Skeletal muscle tissue (tissue), 3 donors: ENCODE measurements at regions not wholly inside any gene's neighbourhood (a gene's known extent, or its start where the extent isn't known, plus 50 kb on each side); places are given as distances from the start of the nearest gene placed in this dataset.

Experiments used
- H3K27ac ChIP-seq: one replicate; pipeline ENCODE4 v1.7.0; 2013; ENCODE audit warnings: mild to moderate bottlenecking, low read depth, low read length, inconsistent platforms
- H3K27me3 ChIP-seq, 3 donors: one replicate each; pipeline ENCODE4 v1.7.0; 2013; ENCODE audit warnings: low read length in 3 of 3; ENCODE audit not compliant: control insufficient read depth in 3 of 3, insufficient read depth in 3 of 3
- H3K36me3 ChIP-seq, 3 donors: one replicate each; pipeline ENCODE4 v1.7.0; 2013; ENCODE audit warnings: low read length in 3 of 3; ENCODE audit not compliant: control insufficient read depth in 3 of 3, insufficient read depth in 3 of 3
- H3K4me1 ChIP-seq, 3 donors: one replicate each; pipeline ENCODE4 v1.7.0; 2013; ENCODE audit warnings: low read length in 3 of 3, mild to moderate bottlenecking in 3 of 3; ENCODE audit not compliant: control insufficient read depth in 3 of 3, insufficient read depth in 3 of 3
- H3K4me3 ChIP-seq, 3 donors: one replicate each; pipeline ENCODE4 v1.7.0; 2013; ENCODE audit warnings: low read length in 3 of 3
- H3K9ac ChIP-seq, 3 donors: one replicate each; pipeline ENCODE4 v1.7.0; 2013; ENCODE audit warnings: low read length in 3 of 3, mild to moderate bottlenecking in 3 of 3, moderate library complexity in 2 of 3, low read depth in 1 of 3
- H3K9me3 ChIP-seq, 3 donors: one replicate each; pipeline ENCODE4 v1.7.0; 2013; ENCODE audit warnings: low read length in 3 of 3; ENCODE audit not compliant: control insufficient read depth in 3 of 3
- donor health status: Osteomylitis.

- H3K27me3 ChIP-seq = no peaks in the 10 kb centered on the region
- peaks cover 2 to 5% (median 3%) of the 10 kb centered on the region in 3 donors for H3K4me1 ChIP-seq
- H3K36me3 ChIP-seq = no peaks in the 10 kb centered on the region
- H3K9ac ChIP-seq = no peak overlapping the region
- no peak overlapping the region for H3K27ac ChIP-seq
- H3K4me3 ChIP-seq = no peak overlapping the region
- no peaks in the 10 kb centered on the region for H3K9me3 ChIP-seq
These were observed 158.1 kb upstream of the CIBAR2 start for GRCh38 chr16:85270374-85270773.

- no peaks in the 10 kb centered on the region for H3K9me3 ChIP-seq
- no peak overlapping the region for H3K9ac ChIP-seq
- H3K36me3 ChIP-seq = no peaks in the 10 kb centered on the region
- H3K4me1 ChIP-seq = peaks cover 5 to 6% (median 6%) of the 10 kb centered on the region in 3 donors
- no peaks in the 10 kb centered on the region for H3K27me3 ChIP-seq
- no peak overlapping the region for H3K27ac ChIP-seq
- no peak overlapping the region for H3K4me3 ChIP-seq
These were observed 158.9 kb upstream of the CIBAR2 start for GRCh38 chr16:85271198-85271597.

- Histone ChIP-seq H3K9me3 (no peaks in the 10 kb centered on the region), H3K4me1 (peaks cover 5 to 10% (median 6%) of the 10 kb centered on the region in 3 donors), H3K4me3 (no peak overlapping the region), H3K36me3 (no peaks in the 10 kb centered on the region), H3K27me3 (no peaks in the 10 kb centered on the region), H3K27ac (no peak overlapping the region), H3K9ac (no peak overlapping the region)
These were observed 161.0 kb upstream of the CIBAR2 start for GRCh38 chr16:85273293-85273692.

- Histone ChIP-seq H3K9me3 (no peaks in the 10 kb centered on the region), H3K27me3 (no peaks in the 10 kb centered on the region), H3K4me1 (peaks cover 8 to 17% (median 13%) of the 10 kb centered on the region in 3 donors), H3K4me3 (no peak overlapping the region), H3K36me3 (no peaks in the 10 kb centered on the region), H3K27ac (no peak overlapping the region), H3K9ac (no peak overlapping the region)
These were observed 162.2 kb upstream of the CIBAR2 start for GRCh38 chr16:85274501-85274900.

GRCh38 chr16:85274924-85275323 lies 162.7 kb upstream of the CIBAR2 start:
- H3K9me3 ChIP-seq = no peaks in the 10 kb centered on the region
- no peak overlapping the region for H3K4me3 ChIP-seq
- no peaks in the 10 kb centered on the region for H3K36me3 ChIP-seq
- no peak overlapping the region for H3K27ac ChIP-seq
- H3K4me1 ChIP-seq = peaks cover 12 to 21% (median 18%) of the 10 kb centered on the region in 3 donors
- H3K27me3 ChIP-seq = no peaks in the 10 kb centered on the region
- H3K9ac ChIP-seq = no peak overlapping the region

GRCh38 chr16:85275533-85276249 lies 163.4 kb upstream of the CIBAR2 start:
- H3K36me3 ChIP-seq = no peaks in the 10 kb centered on the region
- peak overlapping the region in 1 of 3 donors; percentile 25 for H3K9ac ChIP-seq
- peaks cover 14 to 29% (median 19%) of the 10 kb centered on the region in 3 donors for H3K4me1 ChIP-seq
- no peak overlapping the region for H3K27ac ChIP-seq
- no peak overlapping the region for H3K4me3 ChIP-seq
- no peaks in the 10 kb centered on the region for H3K9me3 ChIP-seq
- no peaks in the 10 kb centered on the region for H3K27me3 ChIP-seq

- no peaks in the 10 kb centered on the region for H3K36me3 ChIP-seq
- H3K4me3 ChIP-seq = no peak overlapping the region
- peaks cover 14 to 32% (median 23%) of the 10 kb centered on the region in 3 donors for H3K4me1 ChIP-seq
- H3K9ac ChIP-seq = no peak overlapping the region
- no peak overlapping the region for H3K27ac ChIP-seq
- H3K9me3 ChIP-seq = no peaks in the 10 kb centered on the region
- H3K27me3 ChIP-seq = no peaks in the 10 kb centered on the region
These were observed 164.0 kb upstream of the CIBAR2 start for GRCh38 chr16:85276258-85276657.

- Histone ChIP-seq H3K36me3 (no peaks in the 10 kb centered on the region), H3K4me3 (no peak overlapping the region)
These were observed 164.4 kb upstream of the CIBAR2 start for GRCh38 chr16:85276721-85277120.

GRCh38 chr16:85278839-85279238 lies 166.6 kb upstream of the CIBAR2 start:
- no peaks in the 10 kb centered on the region for H3K9me3 ChIP-seq
- H3K4me1 ChIP-seq = peaks cover 14 to 36% (median 23%) of the 10 kb centered on the region in 3 donors
- H3K27ac ChIP-seq = no peak overlapping the region
- no peaks in the 10 kb centered on the region for H3K27me3 ChIP-seq
- no peak overlapping the region for H3K9ac ChIP-seq
- no peaks in the 10 kb centered on the region for H3K36me3 ChIP-seq
- H3K4me3 ChIP-seq = no peak overlapping the region

More at GRCh38 chr16:85276721-85277120, 164.4 kb upstream of the CIBAR2 start:
- no peaks in the 10 kb centered on the region for H3K9me3 ChIP-seq
- no peak overlapping the region for H3K9ac ChIP-seq
- no peak overlapping the region for H3K27ac ChIP-seq
- H3K27me3 ChIP-seq = no peaks in the 10 kb centered on the region
- peaks cover 14 to 32% (median 23%) of the 10 kb centered on the region in 3 donors for H3K4me1 ChIP-seq

- Histone ChIP-seq H3K27ac (no peak overlapping the region), H3K4me3 (no peak overlapping the region), H3K9ac (peak overlapping the region in 1 of 3 donors; percentile 3), H3K9me3 (no peaks in the 10 kb centered on the region), H3K4me1 (peaks cover 14 to 40% (median 23%) of the 10 kb centered on the region in 3 donors), H3K36me3 (no peaks in the 10 kb centered on the region), H3K27me3 (no peaks in the 10 kb centered on the region)
These were observed 167.1 kb upstream of the CIBAR2 start for GRCh38 chr16:85279402-85279801.
